Fibroblast of lung (primary cell): ENCODE measurements at regions not wholly inside any gene's neighbourhood (a gene's known extent, or its start where the extent isn't known, plus 50 kb on each side); places are given as distances from the start of the nearest gene placed in this dataset.

Source experiments
- DNase-seq, 2 donors: peaks; one replicate each; pipeline versions ENCODE4 v3.0.0 to v3.0.0-alpha.2; 2010; ENCODE audit warnings: low read depth in 2 of 2
- H2AFZ ChIP-seq: 2 replicates; pipeline ENCODE4 v1.5.1; 2012; ENCODE audit warnings: low read length, control low read depth, inconsistent platforms
- H3K27ac ChIP-seq: 2 replicates; pipeline ENCODE4 v1.5.1; 2011; ENCODE audit warnings: low read length, control low read depth; ENCODE audit not compliant: insufficient read depth
- H3K27me3 ChIP-seq: 2 replicates; pipeline ENCODE4 v1.5.1; 2011; ENCODE audit warnings: mild to moderate bottlenecking, low read length; ENCODE audit not compliant: control insufficient read depth, insufficient read depth
- H3K36me3 ChIP-seq: 2 replicates; pipeline ENCODE4 v1.5.1; 2011; ENCODE audit warnings: low read length; ENCODE audit not compliant: control insufficient read depth, insufficient read depth
- H3K4me1 ChIP-seq: 2 replicates; pipeline ENCODE4 v1.5.1; 2011; ENCODE audit warnings: low read length; ENCODE audit not compliant: control insufficient read depth, insufficient read depth; ENCODE audit errors: extremely low read depth
- H3K4me2 ChIP-seq: 2 replicates; pipeline ENCODE4 v1.5.1; 2011; ENCODE audit warnings: low read length, control low read depth; ENCODE audit not compliant: insufficient read depth; ENCODE audit errors: extremely low read depth
- H3K4me3 ChIP-seq, 4 experiments: fragments of 200-600 bp in 1 of 4; sonication (generic) in 1 of 4; replicated peaks in 1 of 4; 2 replicates each; pipeline ENCODE4 v1.5.1; 2011 to 2016; ENCODE audit warnings: low read length in 4 of 4, low read depth in 3 of 4, mild to moderate bottlenecking in 3 of 4, control low read depth in 2 of 4, inconsistent platforms in 1 of 4, mixed read lengths in 1 of 4; ENCODE audit not compliant: insufficient read depth in 1 of 4; ENCODE audit errors: control extremely low read depth in 1 of 4
- H3K79me2 ChIP-seq: 2 replicates; pipeline ENCODE4 v1.5.1; 2012; ENCODE audit warnings: mild to moderate bottlenecking, low read length, inconsistent platforms; ENCODE audit not compliant: control insufficient read depth, insufficient read depth
- H3K9ac ChIP-seq: 2 replicates; pipeline ENCODE4 v1.5.1; 2011; ENCODE audit warnings: mild to moderate bottlenecking, low read length, control low read depth; ENCODE audit not compliant: insufficient read depth
- H3K9me3 ChIP-seq: 2 replicates; pipeline ENCODE4 v1.5.1; 2012; ENCODE audit warnings: low read depth, low read length; ENCODE audit not compliant: control insufficient read depth, insufficient read depth
- H4K20me1 ChIP-seq: 2 replicates; pipeline ENCODE4 v1.5.1; 2011; ENCODE audit warnings: low read length; ENCODE audit not compliant: control insufficient read depth, insufficient read depth; ENCODE audit errors: extremely low read depth
- EZH2 ChIP-seq: IDR thresholded peaks from 2 replicates; pipeline ENCODE4 v1.5.1; 2012; ENCODE audit warnings: low read length, control low read depth, mild to moderate bottlenecking; ENCODE audit errors: missing control alignments
- TF ChIP-seq, protein P1 (sequence below), 2 donors: IDR thresholded peaks in 1 of 2; conservative IDR thresholded peaks in 1 of 2; 1 replicate in 1 of 2; 2 replicates in 1 of 2; pipeline ENCODE4 v1.5.1; 2011 to 2012; ENCODE audit warnings: low read length in 2 of 2, control low read depth in 1 of 2, inconsistent platforms in 1 of 2, low read depth in 1 of 2, mild to moderate bottlenecking in 1 of 2

DNA sequence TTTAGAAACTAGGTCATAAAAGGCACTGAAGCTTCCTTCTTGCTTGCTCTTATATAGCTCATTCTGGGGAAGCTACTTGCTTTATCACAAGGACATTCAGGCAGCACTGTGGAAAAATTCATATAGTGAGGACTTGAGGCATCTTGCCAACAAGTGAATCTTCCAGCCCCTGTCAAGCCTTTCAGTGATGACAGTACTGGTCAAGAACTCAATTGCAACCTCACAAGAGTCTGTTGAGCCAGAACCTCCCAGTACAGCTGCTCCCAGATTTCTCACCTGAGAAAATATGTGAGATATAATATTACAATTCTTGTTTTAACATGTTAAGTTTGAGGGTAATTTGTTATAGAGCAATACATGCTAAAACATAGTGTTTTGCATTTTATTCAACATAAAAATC lies 2011.0 kb upstream of the NUDT12 start:
- no peak overlapping the region for H2AFZ ChIP-seq
- no peak for DNase-seq
- H3K27me3 ChIP-seq: no peaks in the 10 kb centered on the region
- H3K4me2 ChIP-seq: no peak overlapping the region
- H3K4me3 ChIP-seq: no peak overlapping the region
- no peaks in the 10 kb centered on the region for H3K9me3 ChIP-seq
- H3K79me2 ChIP-seq: no peaks in the 10 kb centered on the region
- no peaks in the 10 kb centered on the region for H4K20me1 ChIP-seq
- no peak for TF ChIP-seq EZH2
- TF ChIP-seq, protein P1, sequence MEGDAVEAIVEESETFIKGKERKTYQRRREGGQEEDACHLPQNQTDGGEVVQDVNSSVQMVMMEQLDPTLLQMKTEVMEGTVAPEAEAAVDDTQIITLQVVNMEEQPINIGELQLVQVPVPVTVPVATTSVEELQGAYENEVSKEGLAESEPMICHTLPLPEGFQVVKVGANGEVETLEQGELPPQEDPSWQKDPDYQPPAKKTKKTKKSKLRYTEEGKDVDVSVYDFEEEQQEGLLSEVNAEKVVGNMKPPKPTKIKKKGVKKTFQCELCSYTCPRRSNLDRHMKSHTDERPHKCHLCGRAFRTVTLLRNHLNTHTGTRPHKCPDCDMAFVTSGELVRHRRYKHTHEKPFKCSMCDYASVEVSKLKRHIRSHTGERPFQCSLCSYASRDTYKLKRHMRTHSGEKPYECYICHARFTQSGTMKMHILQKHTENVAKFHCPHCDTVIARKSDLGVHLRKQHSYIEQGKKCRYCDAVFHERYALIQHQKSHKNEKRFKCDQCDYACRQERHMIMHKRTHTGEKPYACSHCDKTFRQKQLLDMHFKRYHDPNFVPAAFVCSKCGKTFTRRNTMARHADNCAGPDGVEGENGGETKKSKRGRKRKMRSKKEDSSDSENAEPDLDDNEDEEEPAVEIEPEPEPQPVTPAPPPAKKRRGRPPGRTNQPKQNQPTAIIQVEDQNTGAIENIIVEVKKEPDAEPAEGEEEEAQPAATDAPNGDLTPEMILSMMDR (conservative IDR thresholded peaks at IDR 0.05 in 1 of 2, IDR thresholded peaks at IDR 0.05 in 1 of 2; ENCODE audit: low read depth in 1 of 2, low read length in 2 of 2): no peak
- H3K36me3 ChIP-seq: no peaks in the 10 kb centered on the region
- no peaks in the 10 kb centered on the region for H3K4me1 ChIP-seq
- H3K27ac ChIP-seq: no peak overlapping the region
- H3K9ac ChIP-seq: no peak overlapping the region

DNA sequence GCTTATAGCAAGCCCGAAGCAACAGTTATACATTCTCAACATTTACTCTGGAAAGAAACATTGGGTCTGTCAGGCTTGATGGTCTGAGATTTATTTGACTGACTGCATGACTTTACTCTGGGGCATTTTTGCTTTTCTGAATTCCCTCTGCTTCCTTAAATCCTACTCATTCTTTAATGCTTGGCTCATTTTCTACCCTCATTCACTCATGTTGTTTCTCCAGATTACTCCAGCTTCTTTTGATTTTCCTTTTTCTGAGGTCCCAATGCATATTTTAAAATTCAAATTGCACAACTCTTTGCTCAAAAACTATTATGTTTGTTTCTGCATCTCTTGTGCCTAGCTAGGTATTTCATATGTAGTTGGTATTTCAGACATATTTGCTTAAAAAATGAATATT lies 2002.9 kb upstream of the NUDT12 start:
- Histone ChIP-seq H3K4me2 (no peak overlapping the region), H3K4me1 (no peaks in the 10 kb centered on the region), H3K79me2 (no peaks in the 10 kb centered on the region), H3K4me3 (no peak overlapping the region), H3K27ac (no peak overlapping the region), H4K20me1 (no peaks in the 10 kb centered on the region), H3K9me3 (no peaks in the 10 kb centered on the region), H2AFZ (no peak overlapping the region), H3K27me3 (no peaks in the 10 kb centered on the region), H3K36me3 (no peaks in the 10 kb centered on the region), H3K9ac (no peak overlapping the region)
- no peak for DNase-seq
- TF ChIP-seq, protein P1 (conservative IDR thresholded peaks at IDR 0.05 in 1 of 2, IDR thresholded peaks at IDR 0.05 in 1 of 2; ENCODE audit: low read depth in 1 of 2, low read length in 2 of 2): no peak
- no peak for TF ChIP-seq EZH2

DNA sequence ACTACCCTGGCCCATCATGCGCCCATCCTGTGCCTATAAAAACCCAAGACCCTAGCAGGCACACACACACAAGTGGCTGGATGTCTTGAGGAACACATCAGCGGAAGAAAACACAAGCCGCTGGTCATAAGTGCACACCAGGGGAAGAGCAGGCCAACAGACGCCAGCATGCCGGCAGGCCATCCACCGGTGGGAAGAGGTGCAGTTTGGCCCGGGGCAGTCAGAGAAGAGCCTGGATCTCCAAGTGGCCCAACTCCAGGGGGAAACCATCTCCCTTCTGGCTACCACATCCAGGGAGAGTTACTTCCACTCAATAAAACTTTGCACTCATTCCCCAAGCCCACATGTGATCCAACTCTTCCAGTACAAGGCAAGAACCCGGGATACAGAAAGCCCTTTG lies 2001.3 kb upstream of the NUDT12 start:
- Histone ChIP-seq H3K4me1 (no peaks in the 10 kb centered on the region), H2AFZ (no peak overlapping the region), H3K27ac (no peak overlapping the region), H3K4me3 (no peak overlapping the region), H3K79me2 (no peaks in the 10 kb centered on the region), H3K9ac (no peak overlapping the region), H3K36me3 (no peaks in the 10 kb centered on the region), H3K4me2 (no peak overlapping the region), H3K9me3 (no peaks in the 10 kb centered on the region), H3K27me3 (no peaks in the 10 kb centered on the region), H4K20me1 (no peaks in the 10 kb centered on the region)
- no peak for TF ChIP-seq EZH2
- TF ChIP-seq, protein P1 (conservative IDR thresholded peaks at IDR 0.05 in 1 of 2, IDR thresholded peaks at IDR 0.05 in 1 of 2; ENCODE audit: low read depth in 1 of 2, low read length in 2 of 2): no peak
- DNase-seq: no peak
